ENCODE measurements at regions not wholly inside any gene's neighbourhood (a gene's known extent, or its start where the extent isn't known, plus 50 kb on each side); places are given as distances from the start of the nearest gene placed in this dataset.
A peak's percentile ranks its signal among the peaks of the same experiment; 100 is the strongest.

- TF ChIP-seq, protein P1, sequence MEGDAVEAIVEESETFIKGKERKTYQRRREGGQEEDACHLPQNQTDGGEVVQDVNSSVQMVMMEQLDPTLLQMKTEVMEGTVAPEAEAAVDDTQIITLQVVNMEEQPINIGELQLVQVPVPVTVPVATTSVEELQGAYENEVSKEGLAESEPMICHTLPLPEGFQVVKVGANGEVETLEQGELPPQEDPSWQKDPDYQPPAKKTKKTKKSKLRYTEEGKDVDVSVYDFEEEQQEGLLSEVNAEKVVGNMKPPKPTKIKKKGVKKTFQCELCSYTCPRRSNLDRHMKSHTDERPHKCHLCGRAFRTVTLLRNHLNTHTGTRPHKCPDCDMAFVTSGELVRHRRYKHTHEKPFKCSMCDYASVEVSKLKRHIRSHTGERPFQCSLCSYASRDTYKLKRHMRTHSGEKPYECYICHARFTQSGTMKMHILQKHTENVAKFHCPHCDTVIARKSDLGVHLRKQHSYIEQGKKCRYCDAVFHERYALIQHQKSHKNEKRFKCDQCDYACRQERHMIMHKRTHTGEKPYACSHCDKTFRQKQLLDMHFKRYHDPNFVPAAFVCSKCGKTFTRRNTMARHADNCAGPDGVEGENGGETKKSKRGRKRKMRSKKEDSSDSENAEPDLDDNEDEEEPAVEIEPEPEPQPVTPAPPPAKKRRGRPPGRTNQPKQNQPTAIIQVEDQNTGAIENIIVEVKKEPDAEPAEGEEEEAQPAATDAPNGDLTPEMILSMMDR (IDR thresholded peaks at IDR 0.05) = peak in 4 of 5 experiments; percentile 9 to 63 (median 28)
- peak in 1 of 2 donors; percentile 71 for TF ChIP-seq EP300 (IDR thresholded peaks at IDR 0.05)
Measured at GRCh38 chr11:126115816-126116331, 53.2 kb upstream of the CDON start.
